ENCODE measurements at regions not wholly inside any gene's neighbourhood (a gene's known extent, or its start where the extent isn't known, plus 50 kb on each side); places are given as distances from the start of the nearest gene placed in this dataset.

DNA sequence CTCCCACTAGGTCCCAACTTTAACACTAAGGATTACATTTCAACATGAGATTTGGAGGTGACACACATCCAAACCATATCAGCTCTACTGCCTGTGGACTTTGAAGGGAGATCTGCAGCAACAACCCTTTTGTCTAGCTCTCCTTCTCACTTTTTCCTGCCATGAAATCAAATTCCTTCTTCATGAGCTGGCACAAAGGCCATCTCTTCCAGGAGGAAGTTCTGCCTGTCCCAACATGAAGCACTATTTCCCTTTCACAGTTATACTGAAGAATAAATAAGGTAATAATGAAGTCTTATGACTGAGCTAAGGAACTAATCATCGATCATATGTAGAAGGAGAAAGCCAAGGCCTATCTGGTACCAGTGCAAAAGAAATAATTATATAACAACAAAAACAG is 253.5 kb upstream of the TENM4 start:
- no peak overlapping the region for H3K27ac ChIP-seq (ENCODE audit: low read depth, low read length)
- 87 to 97% (median 94%) methylated on average over 1 of the region's 1 CpG for WGBS, 3 donors

DNA sequence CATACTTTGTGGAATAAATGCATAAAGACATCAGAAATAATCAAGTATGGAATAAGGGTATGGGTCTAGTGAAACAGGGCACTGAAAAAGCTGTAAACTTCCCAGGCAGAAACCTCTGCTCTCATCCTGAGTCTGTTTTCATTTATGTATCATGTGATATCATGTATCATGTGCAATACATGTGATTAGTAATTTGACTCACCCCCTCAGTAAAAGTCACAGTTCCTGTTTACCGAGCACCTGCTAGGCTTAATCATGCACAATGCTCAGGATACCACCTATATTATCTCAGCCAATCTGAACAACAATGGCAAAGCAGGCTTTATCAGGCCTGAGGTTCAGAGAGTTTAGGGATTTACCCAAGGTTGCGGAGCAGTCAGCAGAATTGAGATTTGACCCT is 250.6 kb upstream of the TENM4 start:
- 86 to 92% (median 89%) methylated on average over 2 of the region's 2 CpGs for WGBS, 3 donors
- H3K27ac ChIP-seq (ENCODE audit: low read depth, low read length) = no peak overlapping the region

GRCh38 chr11:79686703-79687419 is 246.0 kb upstream of the TENM4 start:
- WGBS, 3 donors = 71 to 82% (median 75%) methylated on average over 5 of the region's 5 CpGs
- no peak overlapping the region for H3K27ac ChIP-seq (ENCODE audit: low read depth, low read length)

DNA sequence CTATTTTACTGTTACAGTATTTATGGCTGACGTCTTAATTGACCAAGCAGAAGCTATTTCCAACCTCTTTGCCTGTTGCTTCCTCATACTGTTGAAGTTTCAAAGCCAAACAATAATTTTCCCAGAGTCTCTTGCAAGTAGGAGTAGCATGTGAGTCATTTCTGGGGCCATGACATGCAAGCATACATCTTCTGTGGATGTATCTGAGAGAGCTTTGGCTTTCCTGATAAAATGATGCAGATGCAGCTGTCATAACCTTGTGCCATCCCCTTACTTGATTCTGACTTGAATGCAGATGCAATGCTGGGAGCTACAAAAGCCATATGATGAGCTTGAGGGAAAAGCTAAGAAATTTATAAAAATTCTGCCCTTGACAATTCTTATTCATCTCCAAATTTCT is 243.1 kb upstream of the TENM4 start:
- H3K27ac ChIP-seq (ENCODE audit: low read depth, low read length) = no peak overlapping the region
- WGBS, 3 donors = 47 to 70% (median 66%) methylated on average over 1 of the region's 1 CpG

DNA sequence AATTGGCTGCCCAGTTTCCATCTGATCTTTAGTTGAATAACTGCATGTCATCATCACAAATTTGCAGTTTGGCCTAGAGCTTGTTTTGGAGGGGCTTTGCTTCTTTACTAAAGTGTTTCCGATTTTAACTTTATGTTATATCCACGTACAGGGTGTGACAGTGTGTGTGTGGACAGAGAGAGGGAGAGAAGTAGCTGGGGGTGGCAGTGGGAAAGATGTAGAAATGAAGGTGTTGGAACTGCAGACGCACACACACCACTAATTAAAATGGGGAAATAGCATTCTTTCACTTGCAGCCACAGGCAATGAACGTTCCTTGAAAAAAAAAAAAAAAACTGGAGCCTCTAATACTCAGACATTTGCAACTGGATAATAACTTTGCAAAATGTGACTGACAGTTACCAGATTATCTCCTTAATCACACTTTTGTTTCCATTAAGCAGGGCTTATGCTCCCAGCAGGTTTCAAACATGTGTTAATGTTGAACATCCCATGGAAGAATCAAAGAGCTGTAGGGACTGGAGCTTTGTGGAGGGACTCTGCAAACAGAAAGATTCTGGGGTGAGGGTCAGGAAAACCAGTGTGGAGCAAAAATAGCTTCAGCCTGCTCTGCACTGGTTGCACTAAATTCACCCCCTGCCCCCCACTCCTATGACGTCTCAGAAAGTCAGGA is 238.1 kb upstream of the TENM4 start:
- no peak overlapping the region for H3K27ac ChIP-seq (ENCODE audit: low read depth, low read length)
- 33 to 43% (median 40%) methylated on average over 5 of the region's 5 CpGs for WGBS, 3 donors

DNA sequence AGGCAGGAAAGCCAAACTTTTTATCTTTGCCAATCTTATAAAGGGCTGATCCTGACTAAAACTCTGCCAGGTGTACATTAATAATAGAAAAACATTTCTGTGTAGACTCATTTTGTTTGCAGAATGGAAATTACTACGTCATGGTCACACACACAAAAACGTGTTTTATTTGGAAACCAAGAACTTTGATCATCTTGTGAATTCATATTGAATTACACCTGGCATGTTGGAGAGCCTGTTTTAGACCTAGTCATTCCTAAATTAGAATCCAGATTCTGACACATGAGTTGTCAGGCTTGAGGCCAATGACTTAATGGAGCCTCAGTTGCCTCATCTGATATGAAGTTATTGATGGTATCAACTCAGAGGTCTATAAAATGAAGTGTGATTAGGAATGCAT is 235.6 kb upstream of the TENM4 start:
- no peak overlapping the region for H3K27ac ChIP-seq (ENCODE audit: low read depth, low read length)
- 35 to 72% (median 71%) methylated on average over 2 of the region's 2 CpGs for WGBS, 3 donors

DNA sequence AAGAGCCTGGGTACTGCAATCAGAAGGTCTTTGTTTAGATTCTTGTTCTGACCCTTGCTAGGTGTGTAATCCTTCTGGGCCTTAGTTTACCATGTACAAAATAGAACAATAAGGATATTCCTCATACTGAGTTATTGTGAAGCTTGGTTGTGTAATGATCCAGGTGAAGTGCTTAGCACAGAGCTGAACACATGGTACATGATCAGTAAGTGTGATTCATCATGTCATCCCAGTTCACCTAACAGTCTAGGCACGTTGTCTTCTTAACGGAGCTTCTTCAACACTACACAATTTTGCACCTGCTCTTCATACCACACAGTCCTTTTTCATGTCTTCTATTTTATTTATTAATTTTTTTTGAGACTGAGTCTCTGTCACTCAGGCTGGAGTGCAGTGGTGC is 234.3 kb upstream of the TENM4 start:
- 86 to 98% (median 90%) methylated on average over 2 of the region's 2 CpGs for WGBS, 3 donors
- no peak overlapping the region for H3K27ac ChIP-seq (ENCODE audit: low read depth, low read length)

GRCh38 chr11:79672786-79673185 is 232.0 kb upstream of the TENM4 start:
- H3K27ac ChIP-seq (ENCODE audit: low read depth, low read length) = no peak overlapping the region
- 74 to 86% (median 82%) methylated on average over 1 of the region's 1 CpG for WGBS, 3 donors

DNA sequence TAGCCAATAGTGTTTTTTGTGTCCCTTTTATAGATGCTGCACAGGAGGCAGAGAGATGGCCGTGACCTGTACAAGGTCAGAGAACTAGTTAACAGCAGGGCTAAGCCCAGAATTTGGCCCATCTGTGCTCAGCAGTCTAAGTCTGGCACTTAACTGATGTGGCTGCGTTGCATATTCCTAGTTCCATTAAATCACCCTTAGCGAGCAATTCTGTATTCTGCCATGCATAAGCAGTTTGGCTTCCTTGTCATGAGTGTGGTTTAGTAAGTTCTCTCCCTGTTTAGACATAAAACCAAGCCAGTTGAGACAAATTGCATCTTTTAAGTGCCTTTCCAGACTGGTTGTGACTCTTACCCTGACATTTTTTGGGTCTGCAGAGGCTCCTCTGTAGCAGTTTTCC is 230.6 kb upstream of the TENM4 start:
- WGBS, 3 donors = 73 to 79% (median 75%) methylated on average over 3 of the region's 3 CpGs
- H3K27ac ChIP-seq (ENCODE audit: low read depth, low read length) = no peak overlapping the region

DNA sequence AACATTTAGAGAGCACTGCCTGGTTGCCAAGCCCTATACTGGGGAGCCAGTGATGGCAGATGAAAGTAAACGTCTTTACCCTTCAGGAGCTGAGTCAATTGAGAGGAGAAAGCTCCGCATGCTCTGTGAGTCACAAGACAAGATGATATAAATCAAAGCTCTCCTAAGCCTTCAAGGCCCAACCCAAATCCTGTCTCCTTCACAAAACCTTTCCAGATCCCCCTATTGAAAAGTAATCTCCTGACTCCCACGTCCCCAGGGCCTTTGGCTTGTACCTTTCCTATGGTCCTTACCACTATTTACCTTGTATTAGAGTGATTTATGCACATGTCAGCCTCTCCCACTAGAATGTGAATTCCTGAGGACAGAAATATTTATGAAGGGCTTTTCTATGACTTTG is 230.1 kb upstream of the TENM4 start:
- WGBS, 3 donors = 47 to 57% (median 53%) methylated on average over 3 of the region's 3 CpGs
- no peak overlapping the region for H3K27ac ChIP-seq (ENCODE audit: low read depth, low read length)

DNA sequence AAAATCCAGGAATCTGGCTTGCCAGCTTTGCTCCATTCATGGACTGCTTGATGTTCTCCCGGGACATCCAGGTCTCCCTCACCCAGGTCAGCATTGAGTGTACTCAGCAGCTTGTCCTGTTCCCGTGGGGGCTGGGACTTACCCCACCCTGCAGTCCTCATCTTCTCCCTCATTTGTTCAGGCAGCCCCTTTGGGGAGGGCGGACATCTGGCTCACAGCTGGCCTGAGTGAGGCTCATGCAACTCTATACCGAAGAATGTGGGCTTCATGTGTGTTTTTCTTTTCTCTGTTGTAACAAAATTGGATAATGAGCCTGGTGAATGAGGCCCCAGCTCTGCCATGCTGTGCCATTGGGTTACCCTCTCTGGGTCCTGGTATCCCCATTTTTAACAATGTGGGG is 227.7 kb upstream of the TENM4 start:
- WGBS, 3 donors = 64 to 70% (median 65%) methylated on average over 4 of the region's 4 CpGs

DNA sequence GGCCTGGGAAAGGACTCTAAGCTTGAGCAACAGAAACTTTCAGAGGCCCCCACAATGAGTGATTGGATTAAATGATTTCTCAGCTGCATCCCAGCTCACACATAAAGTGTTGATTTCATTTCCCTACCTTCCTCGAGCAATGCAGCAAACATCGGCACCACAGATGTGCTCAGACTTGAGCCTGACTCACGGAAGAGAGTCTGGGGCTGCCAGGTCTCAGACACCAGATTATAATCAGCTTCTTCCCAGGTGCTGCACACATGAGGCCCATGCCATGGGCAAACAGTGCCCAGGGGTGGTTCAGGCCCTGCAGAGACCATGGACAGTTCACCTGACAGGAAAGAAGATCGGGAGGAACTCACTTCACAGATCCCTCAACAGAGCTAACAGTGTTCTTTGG is 226.6 kb upstream of the TENM4 start:
- H3K27ac ChIP-seq (ENCODE audit: low read depth, low read length) = no peak overlapping the region
- 80 to 84% (median 82%) methylated on average over 4 of the region's 4 CpGs for WGBS, 3 donors

More for the DNA sequence above, 227.7 kb upstream of the TENM4 start:
- H3K27ac ChIP-seq (ENCODE audit: low read depth, low read length) = no peak overlapping the region

GRCh38 chr11:79663017-79663416 is 222.2 kb upstream of the TENM4 start:
- H3K27ac ChIP-seq (ENCODE audit: low read depth, low read length) = no peak overlapping the region
- WGBS, 3 donors = 47 to 75% (median 71%) methylated on average over 2 of the region's 2 CpGs

DNA sequence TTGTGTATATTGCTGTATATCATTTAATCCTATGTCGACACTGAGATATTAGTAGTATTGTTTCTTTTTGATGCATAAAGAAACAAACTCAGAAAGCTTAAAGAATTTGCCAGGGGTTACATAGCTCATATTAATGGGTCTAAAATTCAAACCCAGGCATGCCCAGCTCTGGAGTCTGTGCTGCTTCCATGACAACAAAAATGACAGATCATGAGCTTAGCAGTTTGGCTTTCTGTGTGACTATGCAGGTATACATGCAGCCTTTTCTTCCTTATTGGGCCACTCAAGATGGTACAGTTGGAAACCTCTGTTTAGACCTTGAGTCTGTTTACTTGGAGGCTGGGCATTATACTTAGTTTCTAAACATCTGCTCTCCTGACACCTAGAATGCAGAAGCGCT is 220.5 kb upstream of the TENM4 start:
- 77 to 87% (median 86%) methylated on average over 2 of the region's 2 CpGs for WGBS, 3 donors
- no peak overlapping the region for H3K27ac ChIP-seq (ENCODE audit: low read depth, low read length)

DNA sequence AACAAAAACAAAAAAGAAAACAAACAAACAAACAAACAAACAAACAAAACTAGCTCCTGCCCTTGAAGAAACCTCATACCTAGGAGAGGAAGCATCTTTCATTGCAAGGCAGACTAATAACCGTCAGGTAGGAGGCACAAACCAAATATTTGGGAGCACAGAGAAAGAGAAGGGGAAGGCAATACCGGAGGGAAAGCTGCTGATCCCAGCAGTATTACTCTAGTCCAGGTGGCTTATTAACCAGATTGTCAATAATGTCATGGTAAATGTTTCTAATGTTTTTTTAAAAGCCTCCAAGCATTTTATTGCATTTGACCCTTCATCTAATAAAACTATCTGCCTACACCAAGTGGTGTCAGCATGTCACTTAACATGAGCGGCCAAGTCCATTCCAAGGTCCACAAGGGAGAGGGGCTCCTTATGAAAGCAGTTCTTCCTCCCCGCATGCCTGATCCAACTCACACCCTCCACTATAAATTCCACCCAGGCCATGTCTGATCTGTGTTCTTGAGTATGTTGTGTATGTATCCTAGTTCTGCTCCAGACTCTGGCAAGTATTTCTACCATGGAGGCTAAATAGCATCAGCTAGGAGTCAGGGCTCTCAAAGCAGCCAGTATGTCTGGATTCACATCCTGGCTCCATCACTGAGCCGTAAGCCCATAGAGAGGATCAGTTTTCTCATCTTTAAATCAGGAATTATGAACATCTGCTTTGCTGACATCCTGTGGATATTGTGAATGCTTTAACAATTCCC is 208.1 kb upstream of the TENM4 start:
- H3K27ac ChIP-seq (ENCODE audit: low read depth, low read length) = no peak overlapping the region
- WGBS, 3 donors = 56 to 81% (median 65%) methylated on average over 5 of the region's 5 CpGs

DNA sequence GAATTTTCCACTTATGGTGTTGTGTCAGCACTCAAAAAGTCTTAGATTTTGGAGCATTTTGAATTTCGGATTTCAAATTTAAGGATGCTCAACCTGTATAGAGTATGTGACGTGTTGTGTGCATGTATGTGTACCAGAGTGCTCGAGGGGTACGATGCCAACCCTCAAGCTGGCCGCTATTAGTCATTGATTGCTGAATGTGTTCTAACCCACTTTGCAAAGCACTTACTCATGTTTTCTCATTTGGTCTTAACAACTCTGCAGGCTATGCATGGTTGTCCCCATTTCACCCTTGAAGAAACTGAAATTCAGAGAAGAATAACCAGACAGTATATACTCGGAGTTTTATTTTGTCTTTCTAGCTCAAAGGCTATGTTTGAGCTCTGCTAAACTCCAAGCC is 196.4 kb upstream of the TENM4 start:
- H3K27ac ChIP-seq (ENCODE audit: low read depth, low read length) = no peak overlapping the region
- WGBS, 3 donors = 83 to 91% (median 85%) methylated on average over 6 of the region's 6 CpGs

GRCh38 chr11:79634905-79635304 is 194.1 kb upstream of the TENM4 start:
- no peak overlapping the region for H3K27ac ChIP-seq (ENCODE audit: low read depth, low read length)
- 90 to 93% (median 92%) methylated on average over 3 of the region's 3 CpGs for WGBS, 3 donors

- whole genome bisulfite sequencing, 3 donors = 56 to 75% (median 68%) methylated on average over 6 of the region's 6 CpGs
- no peak overlapping the region for H3K27ac ChIP-seq (ENCODE audit: low read depth, low read length)
Observed at GRCh38 chr11:79627281-79627680, 186.5 kb upstream of the TENM4 start.

All from adipose tissue (tissue), 3 donors.